Mammary epithelial cell (primary cell): ENCODE measurements at regions not wholly inside any gene's neighbourhood (a gene's known extent, or its start where the extent isn't known, plus 50 kb on each side); places are given as distances from the start of the nearest gene placed in this dataset.

Experiments
- EZH2 ChIP-seq: IDR thresholded peaks from 2 replicates; pipeline ENCODE4 v1.6.1; 2012; ENCODE audit warnings: low read length, inconsistent platforms, borderline replicate concordance
- TF ChIP-seq, protein P1 (sequence below), 2 donors: IDR thresholded peaks in 1 of 2; conservative IDR thresholded peaks in 1 of 2; 2 replicates each; pipeline ENCODE4 v1.5.1; 2011 to 2012; ENCODE audit warnings: inconsistent platforms in 2 of 2, low read length in 2 of 2, mild to moderate bottlenecking in 2 of 2, control low read depth in 1 of 2, low read depth in 1 of 2; ENCODE audit not compliant: insufficient read depth in 1 of 2; ENCODE audit errors: extremely low read depth in 1 of 2

DNA sequence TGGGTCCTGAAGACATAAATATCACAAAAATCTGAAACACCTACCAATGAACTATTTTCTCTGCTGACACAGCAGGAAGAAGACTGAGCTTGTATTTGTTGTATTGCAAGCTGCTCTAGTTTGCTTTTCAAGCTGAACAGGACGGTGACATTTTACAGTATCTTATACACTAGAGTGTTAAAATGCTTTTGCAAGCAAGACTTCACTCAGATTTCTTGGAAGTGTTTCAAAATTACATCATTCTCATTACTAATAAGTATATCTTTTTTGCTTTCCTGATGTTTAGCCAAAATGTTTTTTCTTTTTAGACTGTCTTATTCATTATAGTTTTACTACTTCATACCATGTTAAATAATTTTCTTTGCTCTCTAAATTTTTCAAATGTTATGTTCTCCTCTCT is 427.1 kb upstream of the CXADR start:
- TF ChIP-seq, protein P1, sequence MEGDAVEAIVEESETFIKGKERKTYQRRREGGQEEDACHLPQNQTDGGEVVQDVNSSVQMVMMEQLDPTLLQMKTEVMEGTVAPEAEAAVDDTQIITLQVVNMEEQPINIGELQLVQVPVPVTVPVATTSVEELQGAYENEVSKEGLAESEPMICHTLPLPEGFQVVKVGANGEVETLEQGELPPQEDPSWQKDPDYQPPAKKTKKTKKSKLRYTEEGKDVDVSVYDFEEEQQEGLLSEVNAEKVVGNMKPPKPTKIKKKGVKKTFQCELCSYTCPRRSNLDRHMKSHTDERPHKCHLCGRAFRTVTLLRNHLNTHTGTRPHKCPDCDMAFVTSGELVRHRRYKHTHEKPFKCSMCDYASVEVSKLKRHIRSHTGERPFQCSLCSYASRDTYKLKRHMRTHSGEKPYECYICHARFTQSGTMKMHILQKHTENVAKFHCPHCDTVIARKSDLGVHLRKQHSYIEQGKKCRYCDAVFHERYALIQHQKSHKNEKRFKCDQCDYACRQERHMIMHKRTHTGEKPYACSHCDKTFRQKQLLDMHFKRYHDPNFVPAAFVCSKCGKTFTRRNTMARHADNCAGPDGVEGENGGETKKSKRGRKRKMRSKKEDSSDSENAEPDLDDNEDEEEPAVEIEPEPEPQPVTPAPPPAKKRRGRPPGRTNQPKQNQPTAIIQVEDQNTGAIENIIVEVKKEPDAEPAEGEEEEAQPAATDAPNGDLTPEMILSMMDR (conservative IDR thresholded peaks at IDR 0.05 in 1 of 2, IDR thresholded peaks at IDR 0.05 in 1 of 2; ENCODE audit: extremely low read depth in 1 of 2, insufficient read depth in 1 of 2, low read depth in 1 of 2, low read length in 2 of 2): no peak
- TF ChIP-seq EZH2: no peak
